ENCODE measurements at regions not wholly inside any gene's neighbourhood (a gene's known extent, or its start where the extent isn't known, plus 50 kb on each side); places are given as distances from the start of the nearest gene placed in this dataset.

DNA sequence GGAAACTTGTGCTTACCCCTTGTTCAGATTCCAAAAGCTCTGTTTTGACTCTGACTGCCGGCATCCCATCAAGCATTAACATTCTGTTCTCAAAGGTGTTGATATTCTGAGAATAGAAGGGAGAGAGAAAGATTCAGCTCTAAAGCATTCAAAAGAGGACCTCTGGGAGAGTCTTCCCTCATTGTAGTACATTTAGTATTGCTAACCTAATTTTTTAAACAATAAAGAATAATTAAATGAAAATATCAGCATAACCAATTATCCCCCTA lies 190.3 kb downstream of the KLF12 start:
- no peak for TF ChIP-seq EP300 (IDR thresholded peaks at IDR 0.05)
- no peak for TF ChIP-seq POLR2A (IDR thresholded peaks at IDR 0.05)
- no peak for TF ChIP-seq CTCF (IDR thresholded peaks at IDR 0.05)
- WGBS, 3 donors = 43 to 72% (median 62%) methylated on average over 1 of the region's 1 CpG
- DNase-seq = no peak
- H3K9me3 ChIP-seq = no peaks in the 10 kb centered on the region
- H3K4me1 ChIP-seq (ENCODE audit: insufficient read depth) = peaks cover 2% of the 10 kb centered on the region
- intact Hi-C loops (cut with DNase I) = no loop called here
- no peak overlapping the region for H3K4me3 ChIP-seq
- H3K27me3 ChIP-seq = no peaks in the 10 kb centered on the region
- H3K27ac ChIP-seq = no peak overlapping the region
- H3K36me3 ChIP-seq = no peaks in the 10 kb centered on the region

- DNase-seq = no peak
- Histone ChIP-seq H3K4me1 (ENCODE audit: insufficient read depth) (peaks cover 2% of the 10 kb centered on the region), H3K9me3 (no peaks in the 10 kb centered on the region), H3K27ac (no peak overlapping the region), H3K36me3 (no peaks in the 10 kb centered on the region), H3K4me3 (no peak overlapping the region), H3K27me3 (no peaks in the 10 kb centered on the region)
- intact Hi-C loops (cut with DNase I) = no loop called here
- TF ChIP-seq POLR2A (IDR thresholded peaks at IDR 0.05) (no peak), EP300 (IDR thresholded peaks at IDR 0.05) (no peak), CTCF (IDR thresholded peaks at IDR 0.05) (no peak)
- 86 to 94% (median 91%) methylated on average over 4 of the region's 4 CpGs for WGBS, 3 donors
These were observed 190.9 kb downstream of the KLF12 start for GRCh38 chr13:73943137-73943964.

GRCh38 chr13:73941752-73942151 lies 192.5 kb downstream of the KLF12 start:
- intact Hi-C loops (cut with DNase I) = no loop called here
- TF ChIP-seq EP300 (IDR thresholded peaks at IDR 0.05) = no peak
- no peak for TF ChIP-seq POLR2A (IDR thresholded peaks at IDR 0.05)
- no peak for TF ChIP-seq CTCF (IDR thresholded peaks at IDR 0.05)
- no peaks in the 10 kb centered on the region for H3K9me3 ChIP-seq
- no peaks in the 10 kb centered on the region for H3K36me3 ChIP-seq
- DNase-seq = no peak
- no peaks in the 10 kb centered on the region for H3K27me3 ChIP-seq
- H3K4me3 ChIP-seq = no peak overlapping the region
- H3K27ac ChIP-seq = no peak overlapping the region
- peaks cover 2% of the 10 kb centered on the region for H3K4me1 ChIP-seq (ENCODE audit: insufficient read depth)
- WGBS, 3 donors = 86 to 89% (median 86%) methylated on average over 1 of the region's 1 CpG

GRCh38 chr13:73940098-73940497 lies 194.1 kb downstream of the KLF12 start:
- H3K27ac ChIP-seq = no peak overlapping the region
- H3K36me3 ChIP-seq = no peaks in the 10 kb centered on the region
- intact Hi-C loops (cut with DNase I) = no loop called here
- H3K4me1 ChIP-seq (ENCODE audit: insufficient read depth) = no peaks in the 10 kb centered on the region
- no peak for TF ChIP-seq POLR2A (IDR thresholded peaks at IDR 0.05)
- no peak for TF ChIP-seq CTCF (IDR thresholded peaks at IDR 0.05)
- no peak for TF ChIP-seq EP300 (IDR thresholded peaks at IDR 0.05)
- H3K9me3 ChIP-seq = no peaks in the 10 kb centered on the region
- WGBS, 3 donors = 80 to 87% (median 83%) methylated on average over 7 of the region's 7 CpGs
- no peaks in the 10 kb centered on the region for H3K27me3 ChIP-seq
- H3K4me3 ChIP-seq = no peak overlapping the region
- no peak for DNase-seq

Data from ovary (tissue), 7 donors.